ENCODE measurements at regions not wholly inside any gene's neighbourhood (a gene's known extent, or its start where the extent isn't known, plus 50 kb on each side); places are given as distances from the start of the nearest gene placed in this dataset.

DNA sequence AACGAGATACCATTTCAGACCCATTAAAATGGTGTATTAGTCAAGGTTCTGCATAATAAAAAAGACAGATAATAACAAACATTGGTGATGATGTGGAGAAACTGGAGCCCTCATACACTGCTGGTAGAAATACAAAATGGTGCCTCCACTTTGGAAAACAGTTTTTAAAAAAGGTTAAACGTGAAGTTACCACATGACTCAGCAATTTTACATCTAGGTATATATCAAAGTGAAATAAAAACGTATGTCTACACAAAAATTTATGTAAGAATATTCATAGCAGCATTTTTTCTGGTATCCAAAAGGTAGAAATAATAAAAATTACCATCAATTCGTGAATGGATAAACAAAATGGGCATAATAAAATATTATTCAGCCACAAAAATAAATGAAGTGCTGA lies 519.8 kb downstream of the TLE4 start:
- H3K27ac ChIP-seq (ENCODE audit: insufficient read depth, low read depth, low read length): no peak overlapping the region
- FAIRE-seq: no peak
- BruUV-seq (replicated peaks): no TSS peak
- no peaks in the 10 kb centered on the region for H3K4me1 ChIP-seq (ENCODE audit: control insufficient read depth, extremely low read depth, insufficient read depth, low read length)
- CTCF ChIA-PET: no interaction called here
- no peaks in the 10 kb centered on the region for H3K9me3 ChIP-seq (replicated peaks; ENCODE audit: control insufficient read depth, insufficient read depth, low read length)
- no peak overlapping the region for H3K4me3 ChIP-seq (replicated peaks in 1 of 3; ENCODE audit: insufficient read depth in 1 of 3, low read depth in 1 of 3, low read length in 3 of 3)
- intact Hi-C loops (cut with micrococcal nuclease) (no loop called here), dilution Hi-C loops (cut with MboI; ENCODE audit: extremely low pct_ligation_motif_present, low sequenced_read_pairs) (no loop called here)
- H2AFZ ChIP-seq (ENCODE audit: low read depth, low read length): no peak overlapping the region
- H3K4me2 ChIP-seq (ENCODE audit: insufficient read depth, low read length): no peak overlapping the region
- no peaks in the 10 kb centered on the region for H4K20me1 ChIP-seq (replicated peaks; ENCODE audit: control insufficient read depth, extremely low read depth, insufficient read depth, low read length)
- H3K36me3 ChIP-seq (ENCODE audit: control insufficient read depth in 2 of 2, extremely low read depth in 1 of 2, insufficient read depth in 2 of 2, low read length in 2 of 2): no peaks in the 10 kb centered on the region
- TF ChIP-seq, protein P1, sequence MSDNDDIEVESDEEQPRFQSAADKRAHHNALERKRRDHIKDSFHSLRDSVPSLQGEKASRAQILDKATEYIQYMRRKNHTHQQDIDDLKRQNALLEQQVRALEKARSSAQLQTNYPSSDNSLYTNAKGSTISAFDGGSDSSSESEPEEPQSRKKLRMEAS (IDR thresholded peaks at IDR 0.05; ENCODE audit: insufficient read depth, insufficient read length): no peak
- no peak for TF ChIP-seq JUN (IDR thresholded peaks at IDR 0.05; ENCODE audit: borderline replicate concordance, insufficient read depth, insufficient read length, low read depth)
- no peak for TF ChIP-seq POLR2A (IDR thresholded peaks at IDR 0.05; ENCODE audit: low read depth, low read length)
- TF ChIP-seq CTCF (IDR thresholded peaks at IDR 0.05; ENCODE audit: extremely low read depth in 1 of 2, insufficient read depth in 1 of 2, low read depth in 1 of 2, low read length in 2 of 2): no peak
- TF ChIP-seq FOS (IDR thresholded peaks at IDR 0.05; ENCODE audit: borderline replicate concordance, insufficient read depth, low read length): no peak
- no peak for TF ChIP-seq MYC (IDR thresholded peaks at IDR 0.05; ENCODE audit: low read depth, low read length)
- no peak for TF ChIP-seq EZH2 (IDR thresholded peaks at IDR 0.05; ENCODE audit: borderline replicate concordance, low read depth, low read length, severe bottlenecking)
- no peak for TF ChIP-seq GATA2 (IDR thresholded peaks at IDR 0.05; ENCODE audit: insufficient read depth, insufficient read length, low read depth, low read length)
- TF ChIP-seq POLR2AphosphoS5 (IDR thresholded peaks at IDR 0.05; ENCODE audit: insufficient read depth, low read depth, low read length): no peak
- no peaks in the 10 kb centered on the region for H3K27me3 ChIP-seq (ENCODE audit: control insufficient read depth in 2 of 2, insufficient read depth in 2 of 2, low read length in 2 of 2)
- DNase-seq (ENCODE audit: low read depth, low spot score): no peak
- no peak overlapping the region for H3K9ac ChIP-seq (replicated peaks; ENCODE audit: extremely low read depth, insufficient read depth, low read length)
- H3K79me2 ChIP-seq (ENCODE audit: control insufficient read depth, insufficient read depth, low read length): no peaks in the 10 kb centered on the region
- no peaks in the 10 kb centered on the region for H3K9me1 ChIP-seq (replicated peaks; ENCODE audit: control insufficient read depth, extremely low read depth, insufficient read depth, low read length)
- POLR2A ChIA-PET: no interaction called here
